ENCODE measurements at regions not wholly inside any gene's neighbourhood (a gene's known extent, or its start where the extent isn't known, plus 50 kb on each side); places are given as distances from the start of the nearest gene placed in this dataset.

GRCh38 chr11:22474616-22475015 lies 136.4 kb downstream of the SLC17A6 start:
- TF ChIP-seq CTCF (conservative IDR thresholded peaks at IDR 0.05 in 1 of 2, IDR thresholded peaks at IDR 0.05 in 1 of 2; ENCODE audit: extremely low read depth in 1 of 2, insufficient read depth in 1 of 2, low read depth in 1 of 2, low read length in 2 of 2) (no peak), EZH2 (IDR thresholded peaks at IDR 0.05; ENCODE audit: borderline replicate concordance, low read length) (no peak)
